H9 (cell line): ENCODE measurements at regions not wholly inside any gene's neighbourhood (a gene's known extent, or its start where the extent isn't known, plus 50 kb on each side); places are given as distances from the start of the nearest gene placed in this dataset.

Source experiments
- DNase-seq: peaks from one replicate; pipeline ENCODE4 v3.0.0-alpha.2; 2017
- H2AFZ ChIP-seq: one replicate; pipeline ENCODE4 v1.6.1; 2013; ENCODE audit warnings: mild to moderate bottlenecking, low read length, control low read depth, moderate library complexity
- H2AK5ac ChIP-seq: 2 replicates; pipeline ENCODE4 v1.6.1; 2013; ENCODE audit warnings: low read length, control low read depth, mixed read lengths; ENCODE audit not compliant: insufficient read length
- H2BK120ac ChIP-seq: one replicate; pipeline ENCODE4 v1.6.1; 2013; ENCODE audit warnings: low read depth, mild to moderate bottlenecking, low read length, control low read depth, inconsistent platforms; ENCODE audit not compliant: poor library complexity, severe bottlenecking
- H2BK12ac ChIP-seq: 2 replicates; pipeline ENCODE4 v1.6.1; 2013; ENCODE audit warnings: low read length, control low read depth, mixed read lengths, low read depth; ENCODE audit not compliant: insufficient read length
- H2BK15ac ChIP-seq: 2 replicates; pipeline ENCODE4 v1.6.1; 2013; ENCODE audit warnings: low read depth, low read length, control low read depth
- H2BK20ac ChIP-seq: one replicate; pipeline ENCODE4 v1.6.1; 2013; ENCODE audit warnings: low read depth, mild to moderate bottlenecking, low read length, control low read depth, inconsistent platforms; ENCODE audit not compliant: poor library complexity, severe bottlenecking
- H2BK5ac ChIP-seq: 2 replicates; pipeline ENCODE4 v1.6.1; 2013; ENCODE audit warnings: low read length, control low read depth, mixed read lengths; ENCODE audit not compliant: insufficient read length
- H3K14ac ChIP-seq: 2 replicates; pipeline ENCODE4 v1.6.1; 2013; ENCODE audit warnings: low read length, control low read depth; ENCODE audit not compliant: insufficient read depth
- H3K18ac ChIP-seq: 2 replicates; pipeline ENCODE4 v1.6.1; 2013; ENCODE audit warnings: low read depth, mild to moderate bottlenecking, mixed read lengths, low read length, control low read depth; ENCODE audit not compliant: insufficient read length
- H3K23ac ChIP-seq: 2 replicates; pipeline ENCODE4 v1.6.1; 2013; ENCODE audit warnings: low read length, control low read depth, mixed read lengths, low read depth; ENCODE audit not compliant: insufficient read length
- H3K23me2 ChIP-seq: 2 replicates; pipeline ENCODE4 v1.6.1; 2013; ENCODE audit warnings: low read depth, mild to moderate bottlenecking, mixed read lengths, low read length, control low read depth; ENCODE audit not compliant: insufficient read length, poor library complexity, severe bottlenecking
- H3K27ac ChIP-seq: 2 replicates; pipeline ENCODE4 v1.5.1; 2013; ENCODE audit warnings: low read length, control low read depth, mixed read lengths, low read depth; ENCODE audit not compliant: insufficient read length
- H3K27me3 ChIP-seq: 2 replicates; pipeline ENCODE4 v1.6.1; 2013; ENCODE audit warnings: low read length, control low read depth, inconsistent platforms; ENCODE audit not compliant: insufficient read depth
- H3K4ac ChIP-seq: 2 replicates; pipeline ENCODE4 v1.6.1; 2013; ENCODE audit warnings: low read depth, mild to moderate bottlenecking, control low read depth, inconsistent platforms, low read length, moderate library complexity
- H3K4me1 ChIP-seq: 2 replicates; pipeline ENCODE4 v1.6.1; 2013; ENCODE audit warnings: low read length, control low read depth, inconsistent platforms; ENCODE audit not compliant: insufficient read depth
- H3K4me2 ChIP-seq: 2 replicates; pipeline ENCODE4 v1.6.1; 2013; ENCODE audit warnings: low read length, control low read depth, mixed read lengths; ENCODE audit not compliant: insufficient read length, insufficient read depth
- H3K56ac ChIP-seq: 2 replicates; pipeline ENCODE4 v1.6.1; 2013; ENCODE audit warnings: low read depth, mild to moderate bottlenecking, mixed read lengths, low read length, control low read depth; ENCODE audit not compliant: insufficient read length
- H3K79me1 ChIP-seq: 2 replicates; pipeline ENCODE4 v1.6.1; 2013; ENCODE audit warnings: low read depth, mild to moderate bottlenecking, moderate library complexity, low read length, control low read depth, inconsistent platforms; ENCODE audit not compliant: insufficient read depth, poor library complexity, severe bottlenecking
- H3K79me2 ChIP-seq: 2 replicates; pipeline ENCODE4 v1.6.1; 2013; ENCODE audit warnings: low read length, control low read depth, inconsistent platforms; ENCODE audit not compliant: insufficient read depth
- H3K9ac ChIP-seq: 2 replicates; pipeline ENCODE4 v1.6.1; 2013; ENCODE audit warnings: low read length, control low read depth, mixed read lengths; ENCODE audit not compliant: insufficient read length; ENCODE audit errors: extremely low read depth
- H3K9me3 ChIP-seq: one replicate; pipeline ENCODE4 v1.6.1; 2013; ENCODE audit warnings: low read depth, low read length, inconsistent platforms; ENCODE audit not compliant: control insufficient read depth
- H3T11ph ChIP-seq: one replicate; pipeline ENCODE4 v1.6.1; 2013; ENCODE audit warnings: mild to moderate bottlenecking, low read length, control low read depth, inconsistent platforms
- H4K20me1 ChIP-seq: one replicate; pipeline ENCODE4 v1.6.1; 2013; ENCODE audit not compliant: control insufficient read depth, insufficient read length, insufficient read depth
- H4K5ac ChIP-seq: 2 replicates; pipeline ENCODE4 v1.6.1; 2013; ENCODE audit warnings: low read depth, mild to moderate bottlenecking, mixed read lengths, low read length, control low read depth; ENCODE audit not compliant: insufficient read length
- H4K8ac ChIP-seq: replicated peaks from 2 replicates; pipeline ENCODE4 v1.6.1; 2013; ENCODE audit warnings: low read length, control low read depth, mixed read lengths, low read depth; ENCODE audit not compliant: insufficient read length
- H4K91ac ChIP-seq: 2 replicates; pipeline ENCODE4 v1.6.1; 2013; ENCODE audit warnings: low read depth, mild to moderate bottlenecking, moderate library complexity, mixed read lengths, low read length, control low read depth; ENCODE audit not compliant: insufficient read length
- H3K27ac Mint-ChIP-seq, 3 experiments: 2 replicates in 2 of 3; 3 replicates in 1 of 3; pipeline ENCODE4 v1.8.0; 2020 to 2021; ENCODE audit warnings: mixed read lengths in 3 of 3, mild to moderate bottlenecking in 1 of 3, moderate library complexity in 1 of 3
- H3K27me3 Mint-ChIP-seq: 2 replicates; pipeline ENCODE4 v1.8.0; 2021; ENCODE audit warnings: low read depth, mild to moderate bottlenecking, moderate library complexity, mixed read lengths
- H3K36me3 Mint-ChIP-seq, 3 experiments: 2 replicates in 2 of 3; 3 replicates in 1 of 3; pipeline ENCODE4 v1.8.0; 2020 to 2021; ENCODE audit warnings: low read depth in 3 of 3, mixed read lengths in 3 of 3; ENCODE audit not compliant: insufficient read depth in 1 of 3
- H3K4me1 Mint-ChIP-seq, 2 experiments: 2 replicates each; pipeline ENCODE4 v1.8.0; 2020; ENCODE audit warnings: mixed read lengths in 2 of 2
- H3K4me3 Mint-ChIP-seq, 2 experiments: 2 replicates in 1 of 2; 3 replicates in 1 of 2; pipeline ENCODE4 v1.8.0; 2020 to 2021; ENCODE audit warnings: mild to moderate bottlenecking in 2 of 2, mixed read lengths in 2 of 2, moderate library complexity in 1 of 2
- H3K9me3 Mint-ChIP-seq, 2 experiments: 2 replicates in 1 of 2; 3 replicates in 1 of 2; pipeline ENCODE4 v1.8.0; 2020; ENCODE audit warnings: mild to moderate bottlenecking in 2 of 2, mixed read lengths in 2 of 2, moderate library complexity in 1 of 2
- CTCF ChIP-seq: fragments of 200-600 bp; sonication (generic); conservative IDR thresholded peaks from 3 replicates; pipeline ENCODE4 v1.8.0; 2021; ENCODE audit warnings: antibody characterized with exemption, mild to moderate bottlenecking
- WGBS: extraction: QIAGEN DNeasy Blood & Tissue Kit; methylation state at CpG from one replicate; pipeline ENCODE4 v1.1.7; 2013; ENCODE audit warnings: missing lambda C conversion rate, low lambda C conversion rate, mixed read lengths; ENCODE audit not compliant: insufficient read length; ENCODE audit errors: extremely low coverage; 5-methylcytosine and 5-hydroxymethylcytosine counted together

DNA sequence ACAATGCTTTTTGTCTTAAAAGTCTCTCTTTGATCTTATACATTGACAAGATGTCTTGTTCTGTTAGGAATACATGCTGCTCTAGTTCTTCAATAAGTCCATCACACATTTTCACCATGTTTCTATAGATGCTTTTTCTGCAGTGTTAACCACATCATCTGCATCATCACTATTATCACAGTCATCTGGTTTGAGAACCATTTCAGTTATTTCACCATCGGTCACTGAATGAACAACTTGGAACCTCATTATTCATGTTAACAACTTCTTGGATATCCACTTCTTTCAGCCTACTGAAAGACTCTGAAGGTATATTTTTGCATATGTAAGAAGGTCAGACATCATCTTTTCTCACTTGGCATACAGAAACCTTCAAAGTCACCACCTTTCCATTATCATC, 975.2 kb downstream of the STIM2 start:
- H3K4me2 ChIP-seq, result no peak overlapping the region
- no peak overlapping the region for H4K91ac ChIP-seq
- Mint-ChIP-seq H3K27ac (no peak overlapping the region), H3K27me3 (no peaks in the 10 kb centered on the region), H3K9me3 (peaks cover 3 to 4% of the 10 kb centered on the region in 2 experiments; a peak in 1 of 5 replicates), H3K4me3 (no peak overlapping the region), H3K4me1 (no peaks in the 10 kb centered on the region), H3K36me3 (peaks cover 0 to 6% (median 0%) of the 10 kb centered on the region in 3 experiments; a peak in 3 of 7 replicates)
- no peak overlapping the region for H3K23ac ChIP-seq
- no peak overlapping the region for H3K27ac ChIP-seq
- no peak overlapping the region for H4K8ac ChIP-seq
- no peak overlapping the region for H2BK15ac ChIP-seq
- no peaks in the 10 kb centered on the region for H4K20me1 ChIP-seq
- H3K23me2 ChIP-seq, result no peaks in the 10 kb centered on the region
- H3K4ac ChIP-seq, result no peak overlapping the region
- no peaks in the 10 kb centered on the region for H3K27me3 ChIP-seq
- H3K79me2 ChIP-seq, result no peaks in the 10 kb centered on the region
- H3K4me1 ChIP-seq, result no peaks in the 10 kb centered on the region
- no peak overlapping the region for H2AFZ ChIP-seq
- no peak overlapping the region for H2BK120ac ChIP-seq
- no peaks in the 10 kb centered on the region for H3K79me1 ChIP-seq
- no peaks in the 10 kb centered on the region for H3K9me3 ChIP-seq
- no peak overlapping the region for H2BK5ac ChIP-seq
- no peak for TF ChIP-seq CTCF
- H3K9ac ChIP-seq, result no peak overlapping the region
- DNase-seq, result no peak
- no peak overlapping the region for H3K18ac ChIP-seq
- no peak overlapping the region for H2BK12ac ChIP-seq
- no peak overlapping the region for H2BK20ac ChIP-seq
- no peak overlapping the region for H3K56ac ChIP-seq
- no peak overlapping the region for H3T11ph ChIP-seq
- H4K5ac ChIP-seq, result no peak overlapping the region
- no CpG with 5 or more reads among the region's 1 CpG for WGBS
- H2AK5ac ChIP-seq, result no peak overlapping the region
- H3K14ac ChIP-seq, result no peak overlapping the region
